ENCODE measurements at regions not wholly inside any gene's neighbourhood (a gene's known extent, or its start where the extent isn't known, plus 50 kb on each side); places are given as distances from the start of the nearest gene placed in this dataset.

DNA sequence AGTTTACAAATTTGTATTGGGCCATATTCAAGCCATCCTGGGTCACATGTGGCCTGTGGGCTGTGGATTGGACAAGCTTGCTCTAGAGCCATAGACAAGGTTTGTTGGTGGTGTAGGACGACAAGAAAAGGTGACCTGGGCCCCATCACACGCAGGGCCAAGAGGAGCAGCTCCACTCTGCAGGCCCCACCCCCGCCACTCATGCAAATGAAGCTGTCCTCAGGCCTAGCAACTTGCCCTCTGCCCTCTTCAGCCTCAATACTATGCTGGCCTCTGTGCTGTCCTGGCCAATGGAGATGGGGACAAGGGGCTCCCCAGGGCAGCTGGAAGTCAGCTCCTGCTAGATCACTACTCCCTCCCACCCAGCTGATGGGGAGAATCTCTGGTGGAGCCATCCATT is 55.2 kb upstream of the TMEM252 start:
- TF ChIP-seq CTCF (IDR thresholded peaks at IDR 0.05) (no peak), POLR2A (IDR thresholded peaks at IDR 0.05) (no peak), POLR2AphosphoS5 (IDR thresholded peaks at IDR 0.05) (no peak)
